ENCODE measurements at regions not wholly inside any gene's neighbourhood (a gene's known extent, or its start where the extent isn't known, plus 50 kb on each side); places are given as distances from the start of the nearest gene placed in this dataset.

- 81 to 86% methylated on average over 3 of the region's 3 CpGs for WGBS, 2 donors
- Histone ChIP-seq H3K4me3 (no peak overlapping the region), H3K27me3 (no peaks in the 10 kb centered on the region), H3K4me1 (no peaks in the 10 kb centered on the region), H3K9me3 (no peaks in the 10 kb centered on the region), H3K27ac (no peak overlapping the region), H3K36me3 (no peaks in the 10 kb centered on the region)
- ATAC-seq (ENCODE audit: low FRiP score in 2 of 2), result no peak
- DNase-seq, result no peak
- TF ChIP-seq POLR2AphosphoS5 (IDR thresholded peaks at IDR 0.05) (no peak), CTCF (IDR thresholded peaks at IDR 0.05) (no peak), EP300 (IDR thresholded peaks at IDR 0.05) (no peak), POLR2A (IDR thresholded peaks at IDR 0.05) (no peak)
These were observed 243.6 kb downstream of the LRRN1 start for GRCh38 chr3:4042869-4043268.

- no peaks in the 10 kb centered on the region for H3K9me3 ChIP-seq
- no peak overlapping the region for H3K4me3 ChIP-seq
- no peaks in the 10 kb centered on the region for H3K27me3 ChIP-seq
- TF ChIP-seq POLR2AphosphoS5 (IDR thresholded peaks at IDR 0.05) (no peak), POLR2A (IDR thresholded peaks at IDR 0.05) (no peak)
- 84 to 98% methylated on average over 2 of the region's 2 CpGs for WGBS, 2 donors
- H3K4me1 ChIP-seq, result no peaks in the 10 kb centered on the region
- no peaks in the 10 kb centered on the region for H3K36me3 ChIP-seq
- no peak for DNase-seq
- ATAC-seq (ENCODE audit: low FRiP score in 2 of 2), result no peak
- H3K27ac ChIP-seq, result no peak overlapping the region
These were observed 244.8 kb downstream of the LRRN1 start for GRCh38 chr3:4043867-4044575.

- no peaks in the 10 kb centered on the region for H3K9me3 ChIP-seq
- no peak for DNase-seq
- no peaks in the 10 kb centered on the region for H3K36me3 ChIP-seq
- no peak overlapping the region for H3K4me3 ChIP-seq
- ATAC-seq (ENCODE audit: low FRiP score in 2 of 2), result no peak
- H3K27ac ChIP-seq, result no peak overlapping the region
- H3K4me1 ChIP-seq, result no peaks in the 10 kb centered on the region
- H3K27me3 ChIP-seq, result no peaks in the 10 kb centered on the region
- TF ChIP-seq CTCF (IDR thresholded peaks at IDR 0.05) (no peak), POLR2AphosphoS5 (IDR thresholded peaks at IDR 0.05) (no peak), EP300 (IDR thresholded peaks at IDR 0.05) (no peak), POLR2A (IDR thresholded peaks at IDR 0.05) (no peak)
- WGBS, 2 donors, result 92 to 94% methylated on average over 2 of the region's 2 CpGs
These were observed 245.4 kb downstream of the LRRN1 start for GRCh38 chr3:4044619-4045018.

GRCh38 chr3:4045756-4046155 is 246.5 kb downstream of the LRRN1 start:
- WGBS, 2 donors, result 67 to 90% methylated on average over 1 of the region's 1 CpG
- ATAC-seq (ENCODE audit: low FRiP score in 2 of 2), result no peak
- H3K4me3 ChIP-seq, result no peak overlapping the region
- H3K36me3 ChIP-seq, result no peaks in the 10 kb centered on the region
- H3K9me3 ChIP-seq, result no peaks in the 10 kb centered on the region
- no peaks in the 10 kb centered on the region for H3K27me3 ChIP-seq
- DNase-seq, result no peak
- TF ChIP-seq POLR2AphosphoS5 (IDR thresholded peaks at IDR 0.05) (no peak), POLR2A (IDR thresholded peaks at IDR 0.05) (no peak)
- no peaks in the 10 kb centered on the region for H3K4me1 ChIP-seq
- no peak overlapping the region for H3K27ac ChIP-seq

- WGBS, 2 donors, result 94 to 95% methylated on average over 1 of the region's 1 CpG
These were observed 248.1 kb downstream of the LRRN1 start for GRCh38 chr3:4047366-4047765.

More at GRCh38 chr3:4047366-4047765, 248.1 kb downstream of the LRRN1 start:
- no peak overlapping the region for H3K4me3 ChIP-seq
- H3K36me3 ChIP-seq, result no peaks in the 10 kb centered on the region
- no peak for DNase-seq
- H3K4me1 ChIP-seq, result no peaks in the 10 kb centered on the region
- TF ChIP-seq POLR2A (IDR thresholded peaks at IDR 0.05) (no peak), POLR2AphosphoS5 (IDR thresholded peaks at IDR 0.05) (no peak), CTCF (IDR thresholded peaks at IDR 0.05) (no peak), EP300 (IDR thresholded peaks at IDR 0.05) (no peak)
- ATAC-seq (ENCODE audit: low FRiP score in 2 of 2), result no peak
- H3K27me3 ChIP-seq, result no peaks in the 10 kb centered on the region
- no peak overlapping the region for H3K27ac ChIP-seq
- no peaks in the 10 kb centered on the region for H3K9me3 ChIP-seq
